ENCODE measurements at regions not wholly inside any gene's neighbourhood (a gene's known extent, or its start where the extent isn't known, plus 50 kb on each side); places are given as distances from the start of the nearest gene placed in this dataset.
"Not testable (repeated sequence)": the region's sequence is repeated elsewhere in the genome, so short reads cannot be mapped to it uniquely, and the experiment has no call there.

DNA sequence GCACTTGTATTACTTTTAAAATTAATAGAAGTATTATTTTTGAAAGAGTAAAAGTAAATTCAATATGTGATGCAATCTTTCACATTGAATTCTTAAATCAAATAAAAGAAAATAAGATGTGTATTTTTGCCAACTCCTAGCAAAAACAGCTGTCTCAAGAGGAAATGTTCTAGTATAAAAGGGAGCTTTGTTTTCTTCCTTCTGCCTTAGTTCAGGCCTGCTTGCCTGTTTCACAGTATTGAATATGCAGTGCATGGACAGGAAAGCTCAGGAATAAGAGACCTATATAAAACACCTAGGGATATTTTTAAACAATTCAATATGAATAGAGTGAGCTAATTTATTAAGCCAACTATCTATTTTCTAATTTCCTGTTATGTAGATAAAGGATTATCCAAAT lies 294.8 kb upstream of the G2E3 start:
- no peaks in the 10 kb centered on the region for H3K27me3 Mint-ChIP-seq (ENCODE audit: low read depth)
- H3K36me3 Mint-ChIP-seq (ENCODE audit: insufficient read depth) = no peaks in the 10 kb centered on the region
- H3K4me1 Mint-ChIP-seq (ENCODE audit: low read depth) = no peaks in the 10 kb centered on the region
- no peak overlapping the region for H3K4me3 Mint-ChIP-seq
- no peaks in the 10 kb centered on the region for H3K9me3 Mint-ChIP-seq
- ATAC-seq (no peak), DNase-seq (no peak)

DNA sequence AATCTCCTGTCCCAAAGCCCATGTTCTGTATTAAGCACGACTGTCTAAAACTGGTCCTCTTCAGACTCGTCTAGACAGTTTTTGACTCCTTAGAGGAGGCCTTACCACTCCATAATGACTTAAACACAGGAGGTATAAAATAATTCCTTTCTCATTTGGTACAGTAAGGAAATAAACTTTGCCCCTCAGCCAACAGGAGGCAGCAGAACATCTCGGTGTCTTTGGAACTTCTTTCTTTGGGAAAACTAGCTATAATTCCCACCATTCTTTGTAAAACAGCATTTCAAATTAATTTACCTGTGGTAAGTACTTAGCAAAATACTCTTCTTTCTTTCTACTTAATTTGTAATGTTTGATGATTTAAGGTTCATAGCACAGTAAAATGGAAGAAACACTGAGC lies 292.7 kb upstream of the G2E3 start:
- Mint-ChIP-seq H3K27me3 (ENCODE audit: low read depth) (peaks cover 2% of the 10 kb centered on the region), H3K9me3 (no peaks in the 10 kb centered on the region), H3K36me3 (ENCODE audit: insufficient read depth) (no peaks in the 10 kb centered on the region), H3K4me3 (no peak overlapping the region), H3K4me1 (ENCODE audit: low read depth) (peaks cover 2% of the 10 kb centered on the region)
- ATAC-seq (no peak), DNase-seq (no peak)

DNA sequence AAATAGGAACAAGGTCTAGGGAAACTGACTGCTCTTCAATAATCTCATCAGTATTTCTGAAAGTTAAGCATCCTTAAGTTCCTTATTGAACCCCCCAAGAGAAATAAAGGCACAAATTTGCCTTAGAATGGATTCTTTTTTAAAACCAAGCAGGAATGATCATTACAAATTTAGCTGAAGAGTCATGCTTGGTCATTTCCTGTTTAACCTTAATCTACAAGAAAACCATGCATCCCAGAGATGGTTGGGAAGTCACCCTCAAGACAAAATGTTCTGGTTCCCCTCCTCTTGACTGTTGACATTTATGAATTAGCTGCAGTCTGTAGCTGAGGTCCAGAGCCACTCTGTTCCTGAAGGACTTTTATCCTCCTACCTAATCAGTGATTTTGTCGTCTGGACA lies 291.8 kb upstream of the G2E3 start:
- H3K4me1 Mint-ChIP-seq (ENCODE audit: low read depth) = peaks cover 2% of the 10 kb centered on the region
- no peaks in the 10 kb centered on the region for H3K9me3 Mint-ChIP-seq
- peaks cover 6% of the 10 kb centered on the region for H3K27me3 Mint-ChIP-seq (ENCODE audit: low read depth)
- ATAC-seq (no peak), DNase-seq (no peak)
- H3K4me3 Mint-ChIP-seq = no peak overlapping the region
- H3K36me3 Mint-ChIP-seq (ENCODE audit: insufficient read depth) = no peaks in the 10 kb centered on the region

DNA sequence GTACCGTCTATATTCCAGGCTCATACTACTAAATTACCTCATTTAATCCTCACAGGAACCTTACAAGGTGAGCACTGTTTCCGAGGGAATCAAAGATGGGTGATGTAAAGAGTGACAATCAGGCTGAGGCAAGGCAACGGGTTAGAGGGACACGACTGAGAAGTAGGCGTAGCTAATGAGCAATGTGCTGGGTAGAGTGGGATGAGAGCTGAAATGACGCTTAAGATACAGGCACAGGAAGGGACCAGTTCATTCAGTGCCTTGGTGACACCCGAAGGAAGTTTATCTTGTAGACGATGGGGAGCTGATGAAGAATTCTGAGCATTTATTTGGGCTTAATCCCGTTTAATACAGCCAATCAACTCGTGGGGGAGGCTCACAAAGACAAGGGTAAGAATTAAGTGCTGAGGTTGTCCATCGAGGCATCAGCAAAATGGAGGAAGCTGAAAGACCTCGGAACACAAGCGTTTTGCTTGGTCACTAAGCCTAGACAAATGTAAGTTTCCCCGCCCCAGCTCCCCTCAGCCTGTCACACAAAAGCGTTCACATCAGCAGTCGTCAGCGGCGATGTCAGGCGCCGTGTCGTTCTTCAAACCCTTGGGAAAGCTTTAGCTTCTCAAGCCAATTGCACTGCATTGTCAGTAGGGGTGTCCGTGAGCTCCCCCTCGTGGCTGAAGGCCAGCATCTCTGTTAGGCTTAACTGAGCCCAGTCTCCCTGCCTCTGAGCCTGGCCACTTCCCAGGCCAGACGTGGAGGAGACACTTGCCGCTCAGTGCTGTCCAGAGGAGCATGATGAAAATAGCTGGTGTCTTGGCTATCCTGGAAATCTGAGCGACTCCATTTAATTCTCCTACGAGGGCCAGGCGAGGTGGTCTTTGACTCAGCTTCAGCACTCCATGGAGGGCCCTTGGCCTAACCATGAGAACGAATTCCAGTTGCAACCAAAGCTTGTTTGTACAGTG lies 288.5 kb upstream of the G2E3 start:
- Mint-ChIP-seq H3K27me3 (ENCODE audit: low read depth) (peaks cover 6% of the 10 kb centered on the region), H3K36me3 (ENCODE audit: insufficient read depth) (no peaks in the 10 kb centered on the region), H3K9me3 (no peaks in the 10 kb centered on the region), H3K4me1 (ENCODE audit: low read depth) (peaks cover 2% of the 10 kb centered on the region), H3K4me3 (peak overlapping the region; percentile 40)
- peak; percentile 63 to 86 for ATAC-seq
- DNase-seq = peak; percentile 14

DNA sequence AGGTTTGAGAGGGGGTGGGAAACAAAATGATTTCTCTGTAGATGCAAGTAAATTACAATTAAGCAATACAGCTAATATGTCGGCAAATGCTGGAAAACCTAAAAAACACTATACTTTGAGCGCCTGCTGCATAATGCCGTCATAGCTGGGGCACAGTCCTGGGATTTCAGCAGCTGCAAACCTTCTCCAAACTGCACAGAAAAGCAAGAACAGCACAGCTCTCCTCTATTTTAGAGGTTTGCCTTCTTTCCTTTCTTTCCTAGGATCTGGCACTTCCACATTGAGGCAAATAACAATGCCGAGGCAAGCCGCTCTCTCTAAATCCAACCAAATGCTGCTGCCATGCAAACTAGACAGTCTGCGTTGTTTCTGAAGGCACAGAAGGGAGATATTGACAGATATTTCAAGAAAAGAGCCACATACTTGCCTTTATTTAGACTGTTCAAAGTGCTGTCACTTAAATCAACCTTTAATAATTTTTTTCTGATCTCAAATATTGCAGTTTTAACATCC lies 287.1 kb upstream of the G2E3 start:
- ATAC-seq = no peak
- peaks cover 8% of the 10 kb centered on the region for H3K27me3 Mint-ChIP-seq (ENCODE audit: low read depth)
- peaks cover 2% of the 10 kb centered on the region for H3K4me1 Mint-ChIP-seq (ENCODE audit: low read depth)
- no peak overlapping the region for H3K4me3 Mint-ChIP-seq
- H3K9me3 Mint-ChIP-seq = peaks cover 3% of the 10 kb centered on the region
- no peaks in the 10 kb centered on the region for H3K36me3 Mint-ChIP-seq (ENCODE audit: insufficient read depth)
- DNase-seq = no peak

DNA sequence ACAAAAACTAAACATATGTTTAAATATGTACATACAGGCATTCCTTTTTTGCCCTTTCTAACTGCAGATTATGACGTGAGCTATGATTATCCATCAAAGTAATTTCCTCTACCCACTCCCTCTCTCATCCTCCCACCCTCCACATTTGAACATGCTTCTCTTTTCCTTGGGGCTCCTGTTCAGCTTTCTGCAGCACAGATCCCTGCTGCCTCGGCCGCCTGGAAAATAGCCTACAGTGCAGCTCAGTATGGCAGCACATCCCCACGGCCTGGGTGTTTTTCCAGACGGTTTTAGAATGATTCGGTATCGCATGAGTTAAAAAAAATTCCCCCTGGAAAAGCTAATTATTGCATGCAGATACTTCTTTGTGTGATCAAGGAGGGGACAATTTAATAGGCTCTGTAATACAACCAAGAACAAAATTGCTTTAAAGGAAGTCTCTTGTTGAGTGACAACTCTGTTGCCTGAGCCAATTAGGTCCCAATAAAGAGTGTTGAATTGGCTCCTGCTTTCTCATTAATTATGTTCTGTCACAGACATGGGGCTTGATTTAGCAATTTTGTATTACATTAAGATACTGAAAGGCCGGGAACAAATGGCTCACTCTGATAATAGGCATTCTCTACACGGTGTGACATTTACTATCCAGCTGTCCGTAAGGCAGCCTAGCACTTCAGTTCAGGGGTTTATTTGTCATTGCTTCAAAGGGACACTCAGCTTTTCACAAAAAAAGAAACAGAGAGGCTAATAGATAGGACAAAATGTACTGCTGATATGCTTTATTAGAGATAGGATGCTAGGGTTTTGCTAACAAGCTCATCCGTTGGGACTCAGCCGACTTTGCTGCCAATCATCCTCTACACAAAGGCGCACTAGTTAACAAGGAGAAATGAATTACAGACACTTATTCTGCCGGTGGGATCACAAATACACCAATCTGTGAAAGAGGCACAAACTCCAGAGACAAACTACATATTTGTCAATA lies 285.8 kb upstream of the G2E3 start:
- peaks cover 8% of the 10 kb centered on the region for H3K27me3 Mint-ChIP-seq (ENCODE audit: low read depth)
- ATAC-seq = no peak

DNA sequence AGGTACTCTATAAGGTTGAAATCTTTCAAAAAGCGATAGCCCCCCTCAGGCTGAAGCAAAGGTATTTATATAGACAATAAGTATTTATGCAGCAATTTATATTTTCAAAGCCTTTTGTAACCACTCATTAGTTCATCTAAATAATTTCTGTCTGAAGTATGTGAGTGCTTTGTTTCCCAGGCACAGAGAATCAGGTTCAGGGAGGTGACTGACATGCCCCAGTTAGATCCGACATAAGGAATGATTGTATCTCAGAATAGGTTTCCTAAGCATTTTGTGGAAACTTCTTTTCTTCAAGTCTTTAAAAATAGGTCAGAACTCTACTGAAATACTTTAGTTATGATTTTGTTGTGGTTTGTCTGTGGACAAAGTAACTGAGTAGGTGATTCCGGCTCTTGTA lies 283.4 kb upstream of the G2E3 start:
- Mint-ChIP-seq H3K27me3 (ENCODE audit: low read depth) (peaks cover 8% of the 10 kb centered on the region), H3K9me3 (peaks cover 6% of the 10 kb centered on the region), H3K36me3 (ENCODE audit: insufficient read depth) (no peaks in the 10 kb centered on the region), H3K4me3 (no peak overlapping the region), H3K4me1 (ENCODE audit: low read depth) (no peaks in the 10 kb centered on the region)
- ATAC-seq = no peak
- DNase-seq = no peak

More for the DNA sequence above, 285.8 kb upstream of the G2E3 start:
- DNase-seq = no peak
- Mint-ChIP-seq H3K9me3 (peaks cover 6% of the 10 kb centered on the region), H3K4me3 (no peak overlapping the region), H3K4me1 (ENCODE audit: low read depth) (peaks cover 2% of the 10 kb centered on the region), H3K36me3 (ENCODE audit: insufficient read depth) (no peaks in the 10 kb centered on the region)

DNA sequence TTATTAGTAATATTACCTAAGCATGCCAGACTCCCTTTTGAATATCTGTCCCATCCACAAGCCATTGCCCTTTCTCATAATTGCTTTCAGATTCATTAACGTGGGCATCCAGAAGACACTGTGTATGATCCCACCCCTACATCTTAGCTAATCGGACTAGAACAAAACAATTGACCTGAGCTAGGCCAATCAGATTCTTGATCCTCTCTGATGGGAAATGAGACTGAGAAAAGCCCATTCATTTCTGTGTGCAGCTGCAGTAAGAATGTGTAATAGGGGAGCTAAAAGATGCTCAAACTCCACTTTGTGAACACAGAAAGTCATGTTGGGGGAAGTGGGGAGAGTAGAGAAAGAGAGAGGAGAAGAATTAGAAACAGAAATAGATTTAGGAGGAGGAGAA lies 281.7 kb upstream of the G2E3 start:
- Mint-ChIP-seq H3K9me3 (peaks cover 6% of the 10 kb centered on the region), H3K4me1 (ENCODE audit: low read depth) (no peaks in the 10 kb centered on the region), H3K27me3 (ENCODE audit: low read depth) (peaks cover 2% of the 10 kb centered on the region)

DNA sequence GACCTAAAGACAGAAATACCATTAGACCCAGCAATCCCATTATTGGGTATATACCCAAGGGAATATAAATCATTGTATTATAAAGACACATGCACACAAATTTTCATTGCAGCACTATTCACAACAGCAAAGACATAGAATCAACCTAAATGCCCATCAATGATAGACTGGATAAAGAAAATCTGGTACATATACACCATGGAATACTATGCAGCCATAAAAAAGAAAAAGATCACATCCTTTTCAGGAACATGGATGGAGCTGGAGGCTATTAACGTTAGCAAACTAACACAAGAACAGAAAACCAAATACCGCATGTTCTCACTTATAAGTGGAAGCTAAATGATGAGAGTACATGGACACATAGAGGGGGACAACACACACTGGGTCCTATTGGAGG lies 280.1 kb upstream of the G2E3 start:
- H3K27me3 Mint-ChIP-seq (ENCODE audit: low read depth); H3K4me3 Mint-ChIP-seq; H3K36me3 Mint-ChIP-seq (ENCODE audit: insufficient read depth); ATAC-seq; H3K4me1 Mint-ChIP-seq (ENCODE audit: low read depth); DNase-seq; H3K9me3 Mint-ChIP-seq: not testable (repeated sequence)

More for the DNA sequence above, 281.7 kb upstream of the G2E3 start:
- Mint-ChIP-seq H3K4me3 (no peak overlapping the region), H3K36me3 (ENCODE audit: insufficient read depth) (no peaks in the 10 kb centered on the region)
- no peak for ATAC-seq
- DNase-seq = no peak

DNA sequence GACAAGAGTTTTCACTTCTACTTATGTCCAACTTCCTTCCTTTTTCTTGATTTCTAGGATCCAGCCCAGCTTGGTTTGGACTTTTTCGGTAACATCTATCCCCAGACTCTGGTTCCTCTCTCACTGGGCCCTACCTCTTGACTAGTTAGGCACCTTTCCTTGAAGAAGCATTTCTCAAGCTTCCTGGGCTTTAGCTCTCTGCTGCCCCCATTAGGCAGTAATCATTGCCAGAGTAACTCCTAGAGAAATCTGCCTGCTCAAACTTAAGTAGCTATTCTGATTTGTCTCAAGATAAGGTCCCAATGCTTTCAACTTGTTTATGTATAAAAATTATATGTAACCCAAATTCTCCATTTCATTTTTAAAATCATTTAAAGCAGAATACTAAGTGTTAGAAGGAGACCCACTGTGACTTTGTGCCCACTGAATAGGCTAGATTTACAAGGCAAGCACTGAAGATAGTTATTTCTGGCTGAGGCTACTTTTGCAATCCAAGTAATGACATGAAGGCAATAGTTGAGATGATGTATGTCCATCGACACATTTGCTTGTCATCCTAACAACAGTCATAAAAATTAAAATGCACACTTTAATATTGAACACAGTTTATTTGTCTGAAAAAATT lies 275.0 kb upstream of the G2E3 start:
- DNase-seq = no peak
- Mint-ChIP-seq H3K4me3 (no peak overlapping the region), H3K4me1 (ENCODE audit: low read depth) (no peaks in the 10 kb centered on the region), H3K27me3 (ENCODE audit: low read depth) (no peaks in the 10 kb centered on the region), H3K9me3 (no peaks in the 10 kb centered on the region), H3K36me3 (ENCODE audit: insufficient read depth) (no peaks in the 10 kb centered on the region)
- ATAC-seq = no peak

DNA sequence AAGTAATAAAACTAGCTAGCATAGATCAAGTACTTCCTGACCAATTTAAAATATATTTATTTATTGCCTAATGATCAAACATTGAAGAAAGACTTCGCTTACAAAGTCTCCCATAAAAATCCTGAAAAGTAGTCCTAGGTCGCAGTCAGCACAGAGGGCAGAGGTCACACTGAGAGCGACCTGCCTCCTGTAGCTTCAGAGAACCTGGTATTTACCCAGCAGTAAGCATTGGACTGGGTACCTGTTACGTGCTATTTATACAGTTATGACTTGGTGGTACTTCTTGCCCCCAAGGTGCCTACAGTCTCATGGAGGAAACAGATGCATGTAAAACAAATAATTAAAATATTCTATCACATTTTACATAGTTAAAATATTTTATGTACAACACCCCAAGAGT lies 274.1 kb upstream of the G2E3 start:
- ATAC-seq = no peak
- H3K4me3 Mint-ChIP-seq = no peak overlapping the region
- DNase-seq = no peak
- H3K36me3 Mint-ChIP-seq (ENCODE audit: insufficient read depth) = no peaks in the 10 kb centered on the region
- H3K9me3 Mint-ChIP-seq = no peaks in the 10 kb centered on the region
- no peaks in the 10 kb centered on the region for H3K4me1 Mint-ChIP-seq (ENCODE audit: low read depth)
- no peaks in the 10 kb centered on the region for H3K27me3 Mint-ChIP-seq (ENCODE audit: low read depth)

DNA sequence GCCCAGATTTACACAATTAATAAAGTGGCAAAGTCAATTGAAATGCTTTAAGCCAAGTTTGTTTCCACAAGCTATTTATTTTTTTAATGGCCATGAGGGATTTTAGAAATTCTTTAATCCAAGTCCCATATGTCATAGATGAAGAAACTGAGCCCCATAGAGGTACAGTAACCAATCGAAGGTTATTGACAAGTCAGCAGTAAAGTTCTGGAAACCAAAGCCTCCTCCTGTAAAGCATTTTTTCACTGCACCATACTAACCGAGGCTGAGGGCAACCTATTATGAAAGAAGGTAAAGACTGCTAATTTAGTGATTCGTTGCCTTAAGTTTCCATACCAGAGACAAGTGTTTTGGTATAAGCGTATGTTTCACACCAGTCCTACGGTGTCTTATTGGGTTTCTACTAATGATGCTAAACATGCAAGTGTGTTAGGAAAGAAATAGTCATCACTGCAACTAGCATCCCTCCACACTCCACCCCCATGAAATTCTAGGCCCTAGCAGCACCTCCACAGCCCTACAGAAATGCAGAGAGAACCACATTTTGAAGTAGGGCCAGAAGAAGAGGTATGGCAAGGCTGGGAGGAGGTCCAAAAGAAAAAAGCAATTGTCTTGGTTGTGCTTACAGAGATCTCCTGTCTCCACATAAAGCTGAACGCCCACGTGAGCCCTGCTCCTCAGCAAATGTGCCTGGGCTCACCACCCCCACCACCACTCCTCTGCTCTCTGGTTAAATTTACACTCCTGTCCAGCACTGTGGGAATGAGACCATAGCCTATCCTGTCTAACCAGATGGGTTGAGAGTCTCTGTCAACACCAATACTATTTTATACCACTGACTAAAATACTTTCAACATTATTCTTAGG lies 271.1 kb upstream of the G2E3 start:
- no peak for DNase-seq
- Mint-ChIP-seq H3K9me3 (no peaks in the 10 kb centered on the region), H3K4me1 (ENCODE audit: low read depth) (no peaks in the 10 kb centered on the region), H3K27me3 (ENCODE audit: low read depth) (no peaks in the 10 kb centered on the region), H3K4me3 (no peak overlapping the region), H3K36me3 (ENCODE audit: insufficient read depth) (no peaks in the 10 kb centered on the region)
- peak in 1 of 2 donors; percentile 35 for ATAC-seq

DNA sequence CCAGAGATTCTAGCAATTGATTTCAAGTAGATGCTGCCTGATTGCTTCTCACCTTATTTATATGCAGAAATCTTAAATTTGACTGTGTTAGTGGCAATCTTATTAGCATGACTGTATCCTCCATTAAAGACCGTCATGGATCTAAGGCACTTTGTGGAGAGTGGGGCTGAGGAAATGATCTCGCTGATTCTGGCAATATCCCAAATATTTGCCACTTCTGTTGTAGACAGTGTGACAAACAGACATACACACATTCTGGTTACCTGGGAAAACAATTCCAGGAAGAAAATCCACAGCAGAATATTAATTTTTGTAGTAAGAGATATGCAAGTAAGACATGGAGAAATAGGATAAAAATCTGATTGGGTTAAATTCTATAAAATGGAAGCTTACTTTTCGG lies 269.0 kb upstream of the G2E3 start:
- ATAC-seq (no peak), DNase-seq (no peak)
- Mint-ChIP-seq H3K36me3 (ENCODE audit: insufficient read depth) (no peaks in the 10 kb centered on the region), H3K4me3 (no peak overlapping the region), H3K4me1 (ENCODE audit: low read depth) (no peaks in the 10 kb centered on the region), H3K9me3 (no peaks in the 10 kb centered on the region), H3K27me3 (ENCODE audit: low read depth) (no peaks in the 10 kb centered on the region)

Measured in activated T-cell treated with anti-CD3 and anti-CD28 coated beads, Interleukin-2, amount 50 U/mL, for 4 hours (primary cell).